SK-N-SH (cell line): ENCODE measurements at regions not wholly inside any gene's neighbourhood (a gene's known extent, or its start where the extent isn't known, plus 50 kb on each side); places are given as distances from the start of the nearest gene placed in this dataset.

ENCODE experiments used
- CTCF ChIP-seq: fragments of 200-600 bp; sonication (generic); IDR thresholded peaks from 2 replicates; pipeline ENCODE4 v1.6.1; 2017; ENCODE audit warnings: antibody characterized with exemption, mild to moderate bottlenecking, moderate library complexity
- EP300 ChIP-seq, 2 experiments: IDR thresholded peaks; 2 replicates each; pipeline versions ENCODE4 v1.4.0 to v1.6.1; 2012; ENCODE audit warnings: borderline replicate concordance in 1 of 2, low read depth in 1 of 2, low read length in 1 of 2
- GATA2 ChIP-seq: sonication (generic); formaldehyde crosslinking; IDR thresholded peaks from 2 replicates; pipeline ENCODE4 v1.5.0; 2020; ENCODE audit warnings: mild to moderate bottlenecking, missing genetic modification reagents
- RAD21 ChIP-seq: IDR thresholded peaks from 2 replicates; pipeline ENCODE4 v1.6.1; 2012; ENCODE audit warnings: mild to moderate bottlenecking, low read length
- RXRA ChIP-seq: IDR thresholded peaks from 2 replicates; pipeline ENCODE4 v1.4.0; 2012; ENCODE audit warnings: low read depth, mild to moderate bottlenecking, borderline replicate concordance
- TF ChIP-seq, protein P1 (sequence below): IDR thresholded peaks from 2 replicates; pipeline ENCODE4 v1.4.0; 2012; ENCODE audit warnings: low read depth

DNA sequence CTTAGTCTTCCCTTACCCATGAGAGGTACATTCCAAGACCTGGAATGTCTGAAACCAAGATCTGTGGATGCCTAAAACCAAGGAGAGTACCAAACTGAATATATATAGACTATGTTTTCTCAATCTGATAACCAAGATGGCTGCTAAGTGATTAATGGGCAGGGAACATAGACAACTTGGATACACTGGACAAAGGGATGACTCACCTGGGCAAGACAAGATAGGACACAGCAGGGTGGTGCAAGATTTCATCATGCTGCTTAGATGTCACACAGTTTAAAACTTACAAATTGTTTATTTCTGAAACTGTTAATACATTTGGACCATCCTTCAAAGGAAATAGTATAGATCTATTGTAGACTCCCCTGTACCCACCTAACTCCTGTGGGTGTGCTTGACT, 130.9 kb downstream of the HTR1A start:
- TF ChIP-seq RXRA (no peak), EP300 (IDR thresholded peaks at IDR 0.05; ENCODE audit: borderline replicate concordance in 1 of 2, low read depth in 1 of 2, low read length in 1 of 2) (no peak), RAD21 (no peak), GATA2 (no peak), CTCF (no peak)
- TF ChIP-seq, protein P1, sequence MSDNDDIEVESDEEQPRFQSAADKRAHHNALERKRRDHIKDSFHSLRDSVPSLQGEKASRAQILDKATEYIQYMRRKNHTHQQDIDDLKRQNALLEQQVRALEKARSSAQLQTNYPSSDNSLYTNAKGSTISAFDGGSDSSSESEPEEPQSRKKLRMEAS, result no peak
